BLaER1 (cell line): ENCODE measurements at regions not wholly inside any gene's neighbourhood (a gene's known extent, or its start where the extent isn't known, plus 50 kb on each side); places are given as distances from the start of the nearest gene placed in this dataset.

ENCODE experiments used
- H3K27ac ChIP-seq: shearing (Covaris generic); formaldehyde crosslinking; 2 replicates; pipeline ENCODE4 v1.8.1; 2022
- H3K27me3 ChIP-seq: shearing (Covaris generic); formaldehyde crosslinking; 2 replicates; pipeline ENCODE4 v1.8.1; 2022
- H3K36me3 ChIP-seq: shearing (Covaris generic); formaldehyde crosslinking; 2 replicates; pipeline ENCODE4 v1.8.1; 2022
- H3K4me1 ChIP-seq: shearing (Covaris generic); formaldehyde crosslinking; 2 replicates; pipeline ENCODE4 v1.8.1; 2022
- H3K4me2 ChIP-seq: shearing (Covaris generic); formaldehyde crosslinking; 2 replicates; pipeline ENCODE4 v1.8.1; 2022
- H3K4me3 ChIP-seq: shearing (Covaris generic); formaldehyde crosslinking; 2 replicates; pipeline ENCODE4 v1.8.1; 2022
- H3K9ac ChIP-seq: shearing (Covaris generic); formaldehyde crosslinking; 2 replicates; pipeline ENCODE4 v1.8.1; 2022
- H3K9me3 ChIP-seq: shearing (Covaris generic); formaldehyde crosslinking; 2 replicates; pipeline ENCODE4 v1.8.1; 2022
- H4K20me1 ChIP-seq: shearing (Covaris generic); formaldehyde crosslinking; 2 replicates; pipeline ENCODE4 v1.8.1; 2022
- Cebpa-rat ChIP-seq: shearing (Covaris generic); IDR thresholded peaks from 2 replicates; pipeline ENCODE4 v1.8.1; 2022

GRCh38 chr5:124648902-124649467 lies 97.5 kb downstream of the ZNF608 start:
- peaks cover 87% of the 10 kb centered on the region for H3K4me1 ChIP-seq
- no peaks in the 10 kb centered on the region for H3K27me3 ChIP-seq
- peak overlapping the region; percentile 32 for H3K4me3 ChIP-seq
- peak overlapping the region; percentile 93 for H3K4me2 ChIP-seq
- peaks cover 65% of the 10 kb centered on the region for H3K36me3 ChIP-seq
- no peak overlapping the region for H3K9ac ChIP-seq
- H3K9me3 ChIP-seq = no peaks in the 10 kb centered on the region
- H4K20me1 ChIP-seq = peaks cover 100% of the 10 kb centered on the region
- no peak for TF ChIP-seq Cebpa-rat
- no peak overlapping the region for H3K27ac ChIP-seq

- Histone ChIP-seq H3K9me3 (no peaks in the 10 kb centered on the region), H3K36me3 (peaks cover 70% of the 10 kb centered on the region), H3K27me3 (no peaks in the 10 kb centered on the region), H3K4me2 (peak overlapping the region; percentile 93), H3K9ac (no peak overlapping the region), H3K4me3 (peak overlapping the region; percentile 12; the same call in 1 of the 2 replicates), H3K4me1 (peaks cover 71% of the 10 kb centered on the region), H4K20me1 (peaks cover 100% of the 10 kb centered on the region), H3K27ac (0 out of 2 replicates have a peak overlapping the region, but pooled peaks have one; percentile 25)
- no peak for TF ChIP-seq Cebpa-rat
Observed at GRCh38 chr5:124647352-124647751, 99.1 kb downstream of the ZNF608 start.

GRCh38 chr5:124645396-124645795 lies 101.0 kb downstream of the ZNF608 start:
- Histone ChIP-seq H3K27me3 (no peaks in the 10 kb centered on the region), H3K4me1 (peaks cover 51% of the 10 kb centered on the region), H3K27ac (no peak overlapping the region), H3K9ac (no peak overlapping the region), H4K20me1 (peaks cover 100% of the 10 kb centered on the region), H3K9me3 (no peaks in the 10 kb centered on the region), H3K4me2 (peak overlapping the region; percentile 93), H3K4me3 (no peak overlapping the region), H3K36me3 (peaks cover 90% of the 10 kb centered on the region)
- no peak for TF ChIP-seq Cebpa-rat

GRCh38 chr5:124644582-124644981 lies 101.9 kb downstream of the ZNF608 start:
- Histone ChIP-seq H3K27ac (no peak overlapping the region), H4K20me1 (peaks cover 100% of the 10 kb centered on the region), H3K27me3 (no peaks in the 10 kb centered on the region), H3K4me2 (no peak overlapping the region), H3K9me3 (no peaks in the 10 kb centered on the region), H3K4me1 (peaks cover 43% of the 10 kb centered on the region), H3K36me3 (peaks cover 96% of the 10 kb centered on the region), H3K9ac (no peak overlapping the region), H3K4me3 (no peak overlapping the region)
- no peak for TF ChIP-seq Cebpa-rat

- H3K27ac ChIP-seq = no peak overlapping the region
- H3K4me1 ChIP-seq = peaks cover 39% of the 10 kb centered on the region
- H3K36me3 ChIP-seq = peaks cover 97% of the 10 kb centered on the region
Observed at GRCh38 chr5:124644138-124644537, 102.3 kb downstream of the ZNF608 start.

GRCh38 chr5:124643336-124643735 lies 103.1 kb downstream of the ZNF608 start:
- Histone ChIP-seq H3K36me3 (peaks cover 97% of the 10 kb centered on the region), H3K4me2 (no peak overlapping the region)

More at GRCh38 chr5:124644138-124644537, 102.3 kb downstream of the ZNF608 start:
- Histone ChIP-seq H3K9me3 (no peaks in the 10 kb centered on the region), H4K20me1 (peaks cover 100% of the 10 kb centered on the region), H3K4me3 (no peak overlapping the region), H3K27me3 (no peaks in the 10 kb centered on the region), H3K4me2 (no peak overlapping the region), H3K9ac (no peak overlapping the region)
- TF ChIP-seq Cebpa-rat = no peak

GRCh38 chr5:124642151-124642550 lies 104.3 kb downstream of the ZNF608 start:
- H3K4me3 ChIP-seq = no peak overlapping the region
- H3K9me3 ChIP-seq = no peaks in the 10 kb centered on the region
- H3K4me2 ChIP-seq = no peak overlapping the region
- peaks cover 100% of the 10 kb centered on the region for H4K20me1 ChIP-seq
- H3K9ac ChIP-seq = no peak overlapping the region
- peaks cover 19% of the 10 kb centered on the region for H3K4me1 ChIP-seq
- H3K36me3 ChIP-seq = peaks cover 98% of the 10 kb centered on the region
- no peak for TF ChIP-seq Cebpa-rat
- no peak overlapping the region for H3K27ac ChIP-seq
- H3K27me3 ChIP-seq = no peaks in the 10 kb centered on the region

More at GRCh38 chr5:124643336-124643735, 103.1 kb downstream of the ZNF608 start:
- Histone ChIP-seq H3K27me3 (no peaks in the 10 kb centered on the region), H4K20me1 (peaks cover 100% of the 10 kb centered on the region), H3K9ac (no peak overlapping the region), H3K9me3 (no peaks in the 10 kb centered on the region), H3K4me3 (no peak overlapping the region), H3K4me1 (peaks cover 31% of the 10 kb centered on the region), H3K27ac (no peak overlapping the region)
- TF ChIP-seq Cebpa-rat = no peak

- no peak overlapping the region for H3K4me3 ChIP-seq
- H4K20me1 ChIP-seq = peaks cover 100% of the 10 kb centered on the region
- peaks cover 10% of the 10 kb centered on the region for H3K4me1 ChIP-seq
- no peaks in the 10 kb centered on the region for H3K27me3 ChIP-seq
- no peak overlapping the region for H3K4me2 ChIP-seq
- no peaks in the 10 kb centered on the region for H3K9me3 ChIP-seq
- H3K9ac ChIP-seq = no peak overlapping the region
- H3K27ac ChIP-seq = no peak overlapping the region
- TF ChIP-seq Cebpa-rat = no peak
- H3K36me3 ChIP-seq = peaks cover 96% of the 10 kb centered on the region
Observed at GRCh38 chr5:124641154-124641792, 105.2 kb downstream of the ZNF608 start.

- Histone ChIP-seq H3K9me3 (no peaks in the 10 kb centered on the region), H3K36me3 (peaks cover 96% of the 10 kb centered on the region), H4K20me1 (peaks cover 100% of the 10 kb centered on the region), H3K9ac (no peak overlapping the region), H3K4me3 (no peak overlapping the region), H3K4me2 (no peak overlapping the region), H3K4me1 (no peaks in the 10 kb centered on the region), H3K27ac (no peak overlapping the region), H3K27me3 (no peaks in the 10 kb centered on the region)
- no peak for TF ChIP-seq Cebpa-rat
Observed at GRCh38 chr5:124639095-124639665, 107.3 kb downstream of the ZNF608 start.

GRCh38 chr5:124637011-124637410 lies 109.4 kb downstream of the ZNF608 start:
- peaks cover 97% of the 10 kb centered on the region for H4K20me1 ChIP-seq
- no peak overlapping the region for H3K4me2 ChIP-seq
- H3K27ac ChIP-seq = no peak overlapping the region
- no peak for TF ChIP-seq Cebpa-rat
- H3K27me3 ChIP-seq = no peaks in the 10 kb centered on the region
- H3K9me3 ChIP-seq = no peaks in the 10 kb centered on the region
- peaks cover 88% of the 10 kb centered on the region for H3K36me3 ChIP-seq
- H3K4me1 ChIP-seq = peaks cover 7% of the 10 kb centered on the region; the same call in 1 of the 2 replicates
- H3K9ac ChIP-seq = no peak overlapping the region
- no peak overlapping the region for H3K4me3 ChIP-seq
